ENCODE measurements at regions not wholly inside any gene's neighbourhood (a gene's known extent, or its start where the extent isn't known, plus 50 kb on each side); places are given as distances from the start of the nearest gene placed in this dataset.

GRCh38 chr9:90021216-90021906 is 416.5 kb downstream of the GADD45G start:
- TF ChIP-seq REST (IDR thresholded peaks at IDR 0.05; ENCODE audit: low read depth) (no peak), USF1 (IDR thresholded peaks at IDR 0.05) (no peak), TAF1 (IDR thresholded peaks at IDR 0.05; ENCODE audit: low read depth) (no peak), TCF12 (IDR thresholded peaks at IDR 0.05; ENCODE audit: low read depth) (no peak)

- no peak for TF ChIP-seq CREB1 (IDR thresholded peaks at IDR 0.05; ENCODE audit: low read depth)
- no peak for TF ChIP-seq TCF12 (IDR thresholded peaks at IDR 0.05; ENCODE audit: low read depth)
- TF ChIP-seq MAX (IDR thresholded peaks at IDR 0.05) = no peak
- TF ChIP-seq YY1 (IDR thresholded peaks at IDR 0.05; ENCODE audit: low read depth) = no peak
- no peak for TF ChIP-seq FOXM1 (IDR thresholded peaks at IDR 0.05; ENCODE audit: borderline replicate concordance, low read depth)
- no peak for TF ChIP-seq TEAD4 (IDR thresholded peaks at IDR 0.05)
- no peak for TF ChIP-seq EP300 (IDR thresholded peaks at IDR 0.05; ENCODE audit: borderline replicate concordance)
- TF ChIP-seq CEBPB (IDR thresholded peaks at IDR 0.05) = no peak
- TF ChIP-seq NFIC (IDR thresholded peaks at IDR 0.05) = no peak
- no peak for TF ChIP-seq RAD21 (IDR thresholded peaks at IDR 0.05; ENCODE audit: low read depth)
- TF ChIP-seq REST (IDR thresholded peaks at IDR 0.05; ENCODE audit: low read depth) = no peak
- TF ChIP-seq EGR1 (IDR thresholded peaks at IDR 0.05) = no peak
- no peak for TF ChIP-seq TAF1 (IDR thresholded peaks at IDR 0.05; ENCODE audit: low read depth)
- no peak for TF ChIP-seq ZBTB7A (IDR thresholded peaks at IDR 0.05; ENCODE audit: low read depth)
- TF ChIP-seq USF1 (IDR thresholded peaks at IDR 0.05) = no peak
Measured at GRCh38 chr9:90022474-90022873, 417.7 kb downstream of the GADD45G start.

- TF ChIP-seq TCF12 (IDR thresholded peaks at IDR 0.05; ENCODE audit: low read depth) (no peak), USF1 (IDR thresholded peaks at IDR 0.05) (no peak), EP300 (IDR thresholded peaks at IDR 0.05; ENCODE audit: borderline replicate concordance) (no peak), TAF1 (IDR thresholded peaks at IDR 0.05; ENCODE audit: low read depth) (no peak), TEAD4 (IDR thresholded peaks at IDR 0.05) (no peak), CREB1 (IDR thresholded peaks at IDR 0.05; ENCODE audit: low read depth) (no peak), YY1 (IDR thresholded peaks at IDR 0.05; ENCODE audit: low read depth) (no peak), RAD21 (IDR thresholded peaks at IDR 0.05; ENCODE audit: low read depth) (no peak), MAX (IDR thresholded peaks at IDR 0.05) (no peak), CEBPB (IDR thresholded peaks at IDR 0.05) (no peak), NFIC (IDR thresholded peaks at IDR 0.05) (no peak), REST (IDR thresholded peaks at IDR 0.05; ENCODE audit: low read depth) (no peak)
Measured at GRCh38 chr9:90023861-90024260, 419.0 kb downstream of the GADD45G start.

GRCh38 chr9:90024409-90024808 is 419.6 kb downstream of the GADD45G start:
- TF ChIP-seq EGR1 (IDR thresholded peaks at IDR 0.05) (no peak), FOXM1 (IDR thresholded peaks at IDR 0.05; ENCODE audit: borderline replicate concordance, low read depth) (no peak), CREB1 (IDR thresholded peaks at IDR 0.05; ENCODE audit: low read depth) (no peak), YY1 (IDR thresholded peaks at IDR 0.05; ENCODE audit: low read depth) (no peak), REST (IDR thresholded peaks at IDR 0.05; ENCODE audit: low read depth) (no peak), USF1 (IDR thresholded peaks at IDR 0.05) (no peak), TCF12 (IDR thresholded peaks at IDR 0.05; ENCODE audit: low read depth) (no peak), NFIC (IDR thresholded peaks at IDR 0.05) (no peak)
